ENCODE measurements at regions not wholly inside any gene's neighbourhood (a gene's known extent, or its start where the extent isn't known, plus 50 kb on each side); places are given as distances from the start of the nearest gene placed in this dataset.

DNA sequence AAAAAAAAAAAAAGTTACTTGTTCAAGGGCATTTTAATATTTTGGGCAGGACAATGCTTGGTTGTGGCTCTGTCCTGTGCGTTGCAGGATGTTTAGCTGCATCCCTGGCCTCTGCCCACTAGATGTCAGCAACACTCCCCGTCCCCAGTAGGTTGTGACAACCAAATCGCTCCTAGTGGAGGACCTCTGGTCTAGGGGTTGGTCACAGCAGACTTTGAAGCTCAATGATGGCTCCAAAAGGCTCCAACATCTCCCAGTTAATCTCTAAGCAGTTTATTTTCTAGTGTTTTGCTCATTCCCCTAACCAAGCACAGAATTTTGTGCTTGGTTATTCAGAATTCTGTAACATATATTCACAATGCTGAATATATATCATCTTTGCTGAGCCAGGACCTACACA, 67.0 kb downstream of the CHRNA1 start:
- Histone ChIP-seq H3K27me3 (no peaks in the 10 kb centered on the region), H3K36me3 (no peaks in the 10 kb centered on the region), H3K4me3 (no peak overlapping the region), H3K4me1 (no peaks in the 10 kb centered on the region), H3K9me3 (no peaks in the 10 kb centered on the region), H3K27ac (no peak overlapping the region)
- intact Hi-C loops (cut with DNase I) = no loop called here
- TF ChIP-seq, protein P1, sequence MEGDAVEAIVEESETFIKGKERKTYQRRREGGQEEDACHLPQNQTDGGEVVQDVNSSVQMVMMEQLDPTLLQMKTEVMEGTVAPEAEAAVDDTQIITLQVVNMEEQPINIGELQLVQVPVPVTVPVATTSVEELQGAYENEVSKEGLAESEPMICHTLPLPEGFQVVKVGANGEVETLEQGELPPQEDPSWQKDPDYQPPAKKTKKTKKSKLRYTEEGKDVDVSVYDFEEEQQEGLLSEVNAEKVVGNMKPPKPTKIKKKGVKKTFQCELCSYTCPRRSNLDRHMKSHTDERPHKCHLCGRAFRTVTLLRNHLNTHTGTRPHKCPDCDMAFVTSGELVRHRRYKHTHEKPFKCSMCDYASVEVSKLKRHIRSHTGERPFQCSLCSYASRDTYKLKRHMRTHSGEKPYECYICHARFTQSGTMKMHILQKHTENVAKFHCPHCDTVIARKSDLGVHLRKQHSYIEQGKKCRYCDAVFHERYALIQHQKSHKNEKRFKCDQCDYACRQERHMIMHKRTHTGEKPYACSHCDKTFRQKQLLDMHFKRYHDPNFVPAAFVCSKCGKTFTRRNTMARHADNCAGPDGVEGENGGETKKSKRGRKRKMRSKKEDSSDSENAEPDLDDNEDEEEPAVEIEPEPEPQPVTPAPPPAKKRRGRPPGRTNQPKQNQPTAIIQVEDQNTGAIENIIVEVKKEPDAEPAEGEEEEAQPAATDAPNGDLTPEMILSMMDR (IDR thresholded peaks at IDR 0.05) = peak; percentile 20 to 49 (median 29)
- TF ChIP-seq POLR2A (IDR thresholded peaks at IDR 0.05) (no peak), POLR2AphosphoS5 (IDR thresholded peaks at IDR 0.05; ENCODE audit: insufficient read depth in 1 of 2, low read depth in 1 of 2) (no peak)
- no peak for DNase-seq (ENCODE audit: extremely low spot score in 2 of 2)

GRCh38 chr2:174694920-174695319, 69.4 kb downstream of the CHRNA1 start:
- no peak for TF ChIP-seq POLR2A (IDR thresholded peaks at IDR 0.05)
- TF ChIP-seq, protein P1 (IDR thresholded peaks at IDR 0.05) = no peak
- no peak for TF ChIP-seq POLR2AphosphoS5 (IDR thresholded peaks at IDR 0.05; ENCODE audit: insufficient read depth in 1 of 2, low read depth in 1 of 2)
- H3K36me3 ChIP-seq = no peaks in the 10 kb centered on the region
- DNase-seq (ENCODE audit: extremely low spot score in 2 of 2) = no peak
- intact Hi-C loops (cut with DNase I) = no loop called here
- H3K9me3 ChIP-seq = no peaks in the 10 kb centered on the region
- H3K4me3 ChIP-seq = no peak overlapping the region
- H3K27me3 ChIP-seq = no peaks in the 10 kb centered on the region
- no peak overlapping the region for H3K27ac ChIP-seq
- no peaks in the 10 kb centered on the region for H3K4me1 ChIP-seq

- no peak overlapping the region for H3K27ac ChIP-seq
- no peaks in the 10 kb centered on the region for H3K27me3 ChIP-seq
- TF ChIP-seq, protein P1 (IDR thresholded peaks at IDR 0.05) = no peak
- TF ChIP-seq POLR2A (IDR thresholded peaks at IDR 0.05) = no peak
- no peak for TF ChIP-seq POLR2AphosphoS5 (IDR thresholded peaks at IDR 0.05; ENCODE audit: insufficient read depth in 1 of 2, low read depth in 1 of 2)
- H3K4me1 ChIP-seq = no peaks in the 10 kb centered on the region
- intact Hi-C loops (cut with DNase I) = no loop called here
- no peak for DNase-seq (ENCODE audit: extremely low spot score in 2 of 2)
- no peaks in the 10 kb centered on the region for H3K9me3 ChIP-seq
- no peaks in the 10 kb centered on the region for H3K36me3 ChIP-seq
- H3K4me3 ChIP-seq = no peak overlapping the region
Measured at GRCh38 chr2:174694196-174694878, 69.9 kb downstream of the CHRNA1 start.

- H3K4me1 ChIP-seq = no peaks in the 10 kb centered on the region
- intact Hi-C loops (cut with DNase I) = no loop called here
- H3K36me3 ChIP-seq = no peaks in the 10 kb centered on the region
- no peak for DNase-seq (ENCODE audit: extremely low spot score in 2 of 2)
- H3K4me3 ChIP-seq = no peak overlapping the region
- no peak overlapping the region for H3K27ac ChIP-seq
- TF ChIP-seq POLR2A (IDR thresholded peaks at IDR 0.05) = no peak
- TF ChIP-seq, protein P1 (IDR thresholded peaks at IDR 0.05) = no peak
- TF ChIP-seq POLR2AphosphoS5 (IDR thresholded peaks at IDR 0.05; ENCODE audit: insufficient read depth in 1 of 2, low read depth in 1 of 2) = no peak
- H3K9me3 ChIP-seq = no peaks in the 10 kb centered on the region
- no peaks in the 10 kb centered on the region for H3K27me3 ChIP-seq
Measured at GRCh38 chr2:174693344-174693743, 70.9 kb downstream of the CHRNA1 start.

DNA sequence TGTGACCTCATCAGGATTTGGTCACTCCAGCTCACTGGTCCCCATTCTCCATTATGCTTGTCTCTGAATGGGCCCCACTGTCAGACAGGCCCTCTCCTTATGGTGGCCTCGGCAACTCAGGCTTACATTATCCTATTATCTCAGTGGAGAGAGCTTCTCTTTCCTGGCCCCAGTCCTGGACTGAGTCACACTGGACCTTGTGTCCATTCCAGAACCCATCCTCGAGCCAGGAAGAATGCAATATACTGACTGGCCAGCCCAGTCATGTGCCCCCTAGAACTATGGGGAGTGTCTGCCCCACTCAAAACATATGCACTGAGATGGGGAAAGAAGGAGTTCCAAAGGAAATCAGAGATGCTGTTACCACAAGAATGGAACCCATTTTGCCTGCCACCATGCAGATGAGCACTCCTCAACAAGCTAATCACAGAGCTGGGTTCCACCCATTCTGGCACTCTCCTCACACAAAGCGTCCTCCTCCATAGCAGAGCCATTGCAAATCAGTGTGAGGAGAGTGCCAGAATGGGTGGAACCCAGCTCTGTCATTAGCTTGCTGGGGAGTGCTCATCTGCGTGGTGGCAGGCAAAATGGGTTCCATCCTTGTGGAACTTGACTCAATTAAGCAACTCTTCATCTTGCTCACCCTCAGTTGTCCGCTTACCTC, 71.9 kb downstream of the CHRNA1 start:
- Histone ChIP-seq H3K27ac (no peak overlapping the region), H3K36me3 (no peaks in the 10 kb centered on the region), H3K27me3 (no peaks in the 10 kb centered on the region), H3K4me3 (no peak overlapping the region), H3K4me1 (no peaks in the 10 kb centered on the region), H3K9me3 (no peaks in the 10 kb centered on the region)
- TF ChIP-seq, protein P1 (IDR thresholded peaks at IDR 0.05) = no peak
- TF ChIP-seq POLR2AphosphoS5 (IDR thresholded peaks at IDR 0.05; ENCODE audit: insufficient read depth in 1 of 2, low read depth in 1 of 2) (no peak), POLR2A (IDR thresholded peaks at IDR 0.05) (no peak)
- intact Hi-C loops (cut with DNase I) = no loop called here
- no peak for DNase-seq (ENCODE audit: extremely low spot score in 2 of 2)
